HCT116 (cell line): ENCODE measurements at regions not wholly inside any gene's neighbourhood (a gene's known extent, or its start where the extent isn't known, plus 50 kb on each side); places are given as distances from the start of the nearest gene placed in this dataset.

Experiments used
- ATAC-seq: fragments of 200-7000 bp; cut with Tn5 transposase; 2 replicates; pipeline ENCODE4 v1.9.1; 2020; ENCODE audit warnings: mild to moderate bottlenecking, moderate library complexity
- BruUV-seq: library from RNA; stranded (reverse); fragments of 400-500 nt; replicated peaks from 2 replicates; lab custom pipeline; 2021; lab: Mats Ljungman, UMichigan
- CTCF ChIA-PET: fragments of 300-600 bp; sonication (Branson Sonifier 250); formaldehyde crosslinking; loops from one replicate; lab custom pipeline; 2021; ENCODE audit warnings: antibody characterized with exemption; lab: Charles Lee
- POLR2A ChIA-PET: fragments of 300-600, 350-600 bp; sonication (Branson Sonifier 250); formaldehyde crosslinking; loops from one replicate; lab custom pipeline; 2021; ENCODE audit warnings: antibody characterized with exemption; lab: Charles Lee
- RAD21 ChIA-PET, 2 experiments: fragments of 300-600 bp; sonication (Branson Sonifier 250); formaldehyde crosslinking; loops; one replicate each; lab custom pipeline; 2023; ENCODE audit warnings: low total read pairs in 2 of 2; ENCODE audit not compliant: uncharacterized antibody in 2 of 2, unreplicated experiment in 2 of 2, low non-redundant PET in 1 of 2; lab: Charles Lee
- DNase-seq: peaks from one replicate; pipeline ENCODE4 v3.0.0-alpha.2; 2010; ENCODE audit warnings: low read depth, low spot score
- H2AFZ ChIP-seq: fragments of 200-600 bp; shearing (Covaris generic), sonication (generic); 2 replicates; pipeline ENCODE4 v1.6.1; 2017; ENCODE audit warnings: low read depth, mixed run types, mixed read lengths, antibody characterized with exemption, low read length; ENCODE audit not compliant: poor library complexity, severe bottlenecking
- H3K27ac ChIP-seq: 2 replicates; pipeline ENCODE4 v1.5.1; 2012; ENCODE audit warnings: low read depth, low read length
- H3K27me3 ChIP-seq: fragments of 200-600 bp; sonication (generic); 2 replicates; pipeline ENCODE4 v1.6.1; 2016; ENCODE audit warnings: mixed run types, low read length, mixed read lengths; ENCODE audit not compliant: insufficient read depth
- H3K36me3 ChIP-seq, 2 experiments: fragments of 200-500 bp in 1 of 2; fragments of 200-600 bp in 1 of 2; sonication (Bioruptor generic) in 1 of 2; sonication (generic) in 1 of 2; 2 replicates each; pipeline versions ENCODE4 v1.5.1 to v1.6.1; 2014 to 2016; ENCODE audit warnings: low read length in 2 of 2, inconsistent platforms in 1 of 2, mixed read lengths in 1 of 2, mixed run types in 1 of 2; ENCODE audit not compliant: insufficient read depth in 2 of 2, control insufficient read depth in 1 of 2
- H3K4me1 ChIP-seq, 2 experiments: fragments of 200-600 bp in 1 of 2; sonication (generic) in 1 of 2; 2 replicates each; pipeline versions ENCODE4 v1.5.1 to v1.6.1; 2012 to 2017; ENCODE audit warnings: low read length in 2 of 2, inconsistent platforms in 1 of 2, mild to moderate bottlenecking in 1 of 2, mixed read lengths in 1 of 2, mixed run types in 1 of 2, moderate library complexity in 1 of 2; ENCODE audit not compliant: insufficient read depth in 2 of 2, control insufficient read depth in 1 of 2
- H3K4me2 ChIP-seq: fragments of 200-600 bp; sonication (generic); 2 replicates; pipeline ENCODE4 v1.6.1; 2017; ENCODE audit warnings: mixed run types, low read length, mixed read lengths
- H3K4me3 ChIP-seq, 2 experiments: fragments of 200-600 bp in 1 of 2; sonication (generic) in 1 of 2; replicated peaks in 1 of 2; 2 replicates each; pipeline ENCODE4 v1.5.1; 2011 to 2016; ENCODE audit warnings: low read length in 2 of 2, control low read depth in 1 of 2, low read depth in 1 of 2, mild to moderate bottlenecking in 1 of 2, mixed read lengths in 1 of 2, mixed run types in 1 of 2
- H3K79me2 ChIP-seq: fragments of 200-600 bp; sonication (generic); 2 replicates; pipeline ENCODE4 v1.6.1; 2017; ENCODE audit warnings: mild to moderate bottlenecking, mixed run types, low read length, moderate library complexity, mixed read lengths; ENCODE audit not compliant: insufficient read depth
- H3K9ac ChIP-seq: fragments of 200-600 bp; sonication (generic); 2 replicates; pipeline ENCODE4 v1.6.1; 2016; ENCODE audit warnings: low read length, mixed read lengths
- H3K9me2 ChIP-seq: fragments of 200-600 bp; sonication (generic), shearing (Covaris generic); 2 replicates; pipeline ENCODE4 v1.6.1; 2017; ENCODE audit warnings: mixed run types, mild to moderate bottlenecking, moderate library complexity; ENCODE audit not compliant: insufficient read depth
- H3K9me3 ChIP-seq, 2 experiments: fragments of 200-500 bp in 1 of 2; fragments of 200-600 bp in 1 of 2; sonication (Bioruptor generic) in 1 of 2; sonication (generic) in 1 of 2; 2 replicates each; pipeline ENCODE4 v1.6.1; 2014 to 2017; ENCODE audit warnings: low read length in 2 of 2, mixed read lengths in 2 of 2, inconsistent platforms in 1 of 2, low read depth in 1 of 2, mild to moderate bottlenecking in 1 of 2, mixed run types in 1 of 2, moderate library complexity in 1 of 2; ENCODE audit not compliant: control insufficient read depth in 1 of 2, insufficient read depth in 1 of 2
- H4K20me1 ChIP-seq: fragments of 200-600 bp; sonication (generic), shearing (Covaris generic); 2 replicates; pipeline ENCODE4 v1.6.1; 2017; ENCODE audit warnings: mixed run types, mild to moderate bottlenecking, moderate library complexity; ENCODE audit not compliant: insufficient read depth
- ATF3 ChIP-seq: IDR thresholded peaks from 2 replicates; pipeline ENCODE4 v1.6.1; 2012
- CBX3 ChIP-seq: IDR thresholded peaks from 2 replicates; pipeline ENCODE4 v1.6.1; 2012; ENCODE audit warnings: low read depth
- CEBPB ChIP-seq: IDR thresholded peaks from 2 replicates; pipeline ENCODE4 v1.6.1; 2012; ENCODE audit warnings: low read depth
- CTCF ChIP-seq, 3 experiments: fragments of 200-600 bp in 1 of 3; sonication (generic) in 1 of 3; IDR thresholded peaks in 2 of 3; conservative IDR thresholded peaks in 1 of 3; 2 replicates each; pipeline ENCODE4 v1.5.1; 2012 to 2017; ENCODE audit warnings: low read depth in 2 of 3, low read length in 2 of 3, antibody characterized with exemption in 1 of 3, borderline replicate concordance in 1 of 3, control low read depth in 1 of 3, mild to moderate bottlenecking in 1 of 3, mixed read lengths in 1 of 3, mixed run types in 1 of 3, moderate library complexity in 1 of 3; ENCODE audit not compliant: insufficient read depth in 1 of 3
- EGR1 ChIP-seq: IDR thresholded peaks from 2 replicates; pipeline ENCODE4 v1.6.1; 2012; ENCODE audit warnings: low read depth
- ELF1 ChIP-seq: IDR thresholded peaks from 2 replicates; pipeline ENCODE4 v1.6.1; 2012; ENCODE audit warnings: low read depth, borderline replicate concordance
- EZH2 ChIP-seq: fragments of 200-600 bp; sonication (generic); IDR thresholded peaks from 2 replicates; pipeline ENCODE4 v1.6.1; 2017; ENCODE audit warnings: antibody characterized with exemption, mixed run types
- EZH2phosphoT487 ChIP-seq: fragments of 200-600 bp; IDR thresholded peaks from 2 replicates; pipeline ENCODE4 v1.6.1; 2018; ENCODE audit warnings: antibody characterized with exemption, borderline replicate concordance
- FOSL1 ChIP-seq: IDR thresholded peaks from 2 replicates; pipeline ENCODE4 v1.6.1; 2012; ENCODE audit warnings: low read depth
- JUND ChIP-seq: IDR thresholded peaks from 2 replicates; pipeline ENCODE4 v1.6.1; 2012
- MAX ChIP-seq: IDR thresholded peaks from 2 replicates; pipeline ENCODE4 v1.6.1; 2012
- POLR2A ChIP-seq: IDR thresholded peaks from 2 replicates; pipeline ENCODE4 v1.7.0; 2011; ENCODE audit warnings: borderline replicate concordance; ENCODE audit not compliant: insufficient read depth, insufficient read length; ENCODE audit errors: extremely low read depth
- POLR2AphosphoS5 ChIP-seq: IDR thresholded peaks from 2 replicates; pipeline ENCODE4 v1.6.1; 2011; ENCODE audit warnings: mild to moderate bottlenecking, low read depth, low read length, moderate library complexity
- RAD21 ChIP-seq: IDR thresholded peaks from 2 replicates; pipeline ENCODE4 v1.6.1; 2012; ENCODE audit warnings: low read depth, mild to moderate bottlenecking
- REST ChIP-seq: IDR thresholded peaks from 2 replicates; pipeline ENCODE4 v1.6.1; 2012; ENCODE audit warnings: low read depth
- SRF ChIP-seq: IDR thresholded peaks from 2 replicates; pipeline ENCODE4 v1.6.1; 2012; ENCODE audit warnings: low read depth
- YY1 ChIP-seq: IDR thresholded peaks from 2 replicates; pipeline ENCODE4 v1.6.1; 2011; ENCODE audit warnings: low read length, low read depth, moderate library complexity, mild to moderate bottlenecking; ENCODE audit not compliant: insufficient replicate concordance; ENCODE audit errors: extremely low read depth
- ZBTB33 ChIP-seq: IDR thresholded peaks from 2 replicates; pipeline ENCODE4 v1.6.1; 2011; ENCODE audit warnings: mild to moderate bottlenecking, low read length, moderate library complexity; ENCODE audit not compliant: insufficient replicate concordance; ENCODE audit errors: extremely low read depth
- ZFX ChIP-seq: fragments of 450-650 bp; IDR thresholded peaks from 2 replicates; pipeline ENCODE4 v1.6.1; 2017
- ZNF274 ChIP-seq: fragments of 200-500 bp; sonication (Bioruptor generic); IDR thresholded peaks from 2 replicates; pipeline ENCODE4 v1.6.1; 2014; ENCODE audit warnings: mild to moderate bottlenecking, low read depth, low read length, inconsistent platforms
- intact Hi-C: fragments of 100-400 bp; cut with micrococcal nuclease; formaldehyde crosslinking; loops from 2 replicates; pipeline ENCODE4 v1.10.0; 2022

- Histone ChIP-seq H3K9me2 (no peaks in the 10 kb centered on the region), H3K79me2 (no peaks in the 10 kb centered on the region), H3K4me1 (no peaks in the 10 kb centered on the region), H3K9ac (no peak overlapping the region), H3K4me2 (no peak overlapping the region), H3K27me3 (no peaks in the 10 kb centered on the region; the same call in 1 of the 2 replicates), H2AFZ (no peak overlapping the region), H3K27ac (no peak overlapping the region), H3K36me3 (no peaks in the 10 kb centered on the region), H3K4me3 (no peak overlapping the region), H3K9me3 (no peaks in the 10 kb centered on the region), H4K20me1 (no peaks in the 10 kb centered on the region)
- no peak for ATAC-seq
- POLR2A ChIA-PET: no interaction called here
- intact Hi-C loops: no loop called here
- CTCF ChIA-PET: no interaction called here
- RAD21 ChIA-PET: no interaction called here
- TF ChIP-seq CBX3: no peak
- TF ChIP-seq EZH2: no peak
- no peak for TF ChIP-seq YY1
- TF ChIP-seq CEBPB: no peak
- TF ChIP-seq CTCF (IDR thresholded peaks at IDR 0.05 in 2 of 3, conservative IDR thresholded peaks at IDR 0.05 in 1 of 3; ENCODE audit: borderline replicate concordance in 1 of 3, insufficient read depth in 1 of 3, low read depth in 2 of 3, low read length in 2 of 3): no peak
- TF ChIP-seq EZH2phosphoT487: no peak
- TF ChIP-seq POLR2AphosphoS5: no peak
- no peak for TF ChIP-seq ZBTB33
- TF ChIP-seq REST: no peak
- no peak for TF ChIP-seq ATF3
- TF ChIP-seq POLR2A: no peak
- no peak for TF ChIP-seq SRF
- TF ChIP-seq FOSL1: no peak
- TF ChIP-seq EGR1: no peak
- TF ChIP-seq ELF1: no peak
- no peak for TF ChIP-seq JUND
- no peak for TF ChIP-seq ZFX
- TF ChIP-seq RAD21: no peak
- no peak for TF ChIP-seq ZNF274
- TF ChIP-seq MAX: no peak
- no peak for DNase-seq
- no TSS peak for BruUV-seq
Observed at GRCh38 chr20:51869002-51869401, 66.7 kb upstream of the SALL4 start.
